Stimulated activated CD8-positive, alpha-beta memory T cell treated with anti-CD3 and anti-CD28 coated beads, Interleukin-4, amount 100 ng/mL, for 4 hours (primary cell): ENCODE measurements at regions not wholly inside any gene's neighbourhood (a gene's known extent, or its start where the extent isn't known, plus 50 kb on each side); places are given as distances from the start of the nearest gene placed in this dataset.
"Not testable (repeated sequence)": the region's sequence is repeated elsewhere in the genome, so short reads cannot be mapped to it uniquely, and the experiment has no call there.

Source experiments
- DNase-seq, 2 donors: peaks; one replicate each; pipeline ENCODE4 v3.0.0-alpha.2; 2020; ENCODE audit warnings: low read depth in 2 of 2, low spot score in 1 of 2

- no peak for DNase-seq
Observed at GRCh38 chr3:27559835-27560234, 75.7 kb upstream of the SLC4A7 start.

GRCh38 chr3:27559381-27559780 is 75.2 kb upstream of the SLC4A7 start:
- no peak for DNase-seq

- DNase-seq, result no peak
Observed at GRCh38 chr3:27557411-27557810, 73.2 kb upstream of the SLC4A7 start.

- no peak for DNase-seq
Observed at GRCh38 chr3:27556887-27557286, 72.7 kb upstream of the SLC4A7 start.

- DNase-seq, result no peak
Observed at GRCh38 chr3:27554706-27555105, 70.5 kb upstream of the SLC4A7 start.

- no peak for DNase-seq
Observed at GRCh38 chr3:27553886-27554540, 69.8 kb upstream of the SLC4A7 start.

GRCh38 chr3:27552708-27553107 is 68.5 kb upstream of the SLC4A7 start:
- DNase-seq, result not testable (repeated sequence)

- DNase-seq, result not testable (repeated sequence)
Observed at GRCh38 chr3:27551413-27551812, 67.2 kb upstream of the SLC4A7 start.

- no peak for DNase-seq
Observed at GRCh38 chr3:27545061-27545460, 60.9 kb upstream of the SLC4A7 start.

GRCh38 chr3:27544372-27544865 is 60.2 kb upstream of the SLC4A7 start:
- DNase-seq, result no peak

GRCh38 chr3:27542476-27542875 is 58.3 kb upstream of the SLC4A7 start:
- no peak for DNase-seq

- DNase-seq, result no peak
Observed at GRCh38 chr3:27540231-27540630, 56.0 kb upstream of the SLC4A7 start.

- no peak for DNase-seq
Observed at GRCh38 chr3:27536491-27536890, 52.3 kb upstream of the SLC4A7 start.

- DNase-seq, result no peak
Observed at GRCh38 chr3:27535809-27536392, 51.7 kb upstream of the SLC4A7 start.

GRCh38 chr3:27533718-27534573 is 49.8 kb upstream of the SLC4A7 start:
- peak in 1 of 2 donors; percentile 2 for DNase-seq
